Inflammatory macrophage treated with lipopolysaccharide for 4 hours (primary cell): ENCODE measurements at regions not wholly inside any gene's neighbourhood (a gene's known extent, or its start where the extent isn't known, plus 50 kb on each side); places are given as distances from the start of the nearest gene placed in this dataset.

Experiments
- DNase-seq: peaks from one replicate; pipeline ENCODE4 v3.0.0-alpha.2; 2020

DNA sequence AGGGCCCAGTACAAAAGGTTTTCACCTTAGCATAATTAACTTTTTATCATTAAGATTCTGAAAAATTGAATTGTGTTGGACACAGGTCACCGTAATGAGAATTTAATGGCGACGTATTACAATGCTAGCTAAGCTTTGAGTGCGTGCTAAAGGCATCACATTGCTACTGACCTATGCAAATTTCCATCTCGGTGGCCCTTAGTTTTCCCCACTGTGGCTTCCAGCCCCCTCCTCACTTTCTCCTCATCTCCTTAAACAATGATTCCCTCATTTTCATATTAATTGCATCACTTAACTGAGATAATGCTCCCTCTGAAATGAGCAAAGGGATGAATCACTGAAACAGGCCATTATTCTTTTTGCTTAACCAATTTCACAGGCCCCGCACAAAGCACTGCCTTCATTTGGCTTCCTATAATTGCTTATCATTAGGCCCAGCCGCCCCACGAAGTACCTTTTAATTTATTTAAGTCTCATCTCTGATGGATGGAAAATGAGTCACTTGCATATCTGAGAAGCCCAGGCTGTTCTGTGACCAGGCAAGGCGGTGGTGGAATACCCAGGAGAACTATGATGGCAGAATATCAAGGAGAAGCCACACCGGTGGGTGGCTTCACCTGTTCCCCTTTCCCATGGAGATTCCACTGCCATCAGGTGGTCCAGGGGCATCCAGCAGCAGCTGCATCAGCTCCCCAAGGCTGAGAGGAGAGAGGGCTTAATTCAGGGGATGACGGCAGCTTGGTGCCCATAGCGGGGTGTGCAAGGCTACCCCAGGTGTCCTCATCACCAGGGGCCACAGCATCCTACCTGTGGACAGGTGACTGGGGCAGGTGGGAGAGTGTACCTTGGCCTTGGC is 223.8 kb upstream of the BOD1L1 start:
- DNase-seq, result no peak

DNA sequence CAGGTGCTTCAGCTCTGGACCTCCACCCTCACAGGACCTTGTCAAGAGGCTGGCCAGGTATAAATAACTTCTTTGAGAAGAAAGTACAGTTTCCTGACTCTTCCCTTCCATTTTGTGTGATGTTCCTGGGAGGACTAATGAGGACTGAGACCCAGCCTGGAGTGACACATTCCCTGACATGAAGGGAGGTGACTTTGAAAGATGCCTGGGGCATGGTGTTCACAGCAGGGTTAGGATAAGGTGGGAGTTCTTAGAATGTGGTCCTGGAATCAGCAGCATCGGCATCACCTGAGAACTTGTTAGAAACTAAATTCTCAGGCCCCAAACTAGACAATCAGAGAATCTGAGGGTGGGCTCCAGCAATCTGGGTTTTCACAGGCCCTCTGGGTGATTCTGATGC is 224.9 kb upstream of the BOD1L1 start:
- DNase-seq, result no peak

DNA sequence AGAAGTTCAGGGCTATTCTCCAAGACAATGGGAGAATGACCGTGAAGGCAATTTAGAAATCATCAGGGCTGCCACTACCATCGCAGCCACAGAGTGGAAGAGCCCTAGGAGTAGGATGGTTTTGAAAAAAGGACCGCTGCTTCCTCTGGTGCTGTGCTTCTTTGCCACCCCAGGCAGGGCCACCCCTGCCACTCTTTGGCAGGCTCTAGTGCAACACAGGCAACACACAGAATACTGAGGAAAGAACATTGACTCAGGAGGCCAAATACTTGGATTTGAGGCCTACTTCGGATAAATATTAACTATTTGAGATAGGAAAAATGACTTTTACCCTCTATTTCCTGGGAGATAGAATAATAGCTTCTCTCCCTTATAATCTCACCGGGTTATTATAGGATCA is 228.9 kb upstream of the BOD1L1 start:
- DNase-seq, result no peak

DNA sequence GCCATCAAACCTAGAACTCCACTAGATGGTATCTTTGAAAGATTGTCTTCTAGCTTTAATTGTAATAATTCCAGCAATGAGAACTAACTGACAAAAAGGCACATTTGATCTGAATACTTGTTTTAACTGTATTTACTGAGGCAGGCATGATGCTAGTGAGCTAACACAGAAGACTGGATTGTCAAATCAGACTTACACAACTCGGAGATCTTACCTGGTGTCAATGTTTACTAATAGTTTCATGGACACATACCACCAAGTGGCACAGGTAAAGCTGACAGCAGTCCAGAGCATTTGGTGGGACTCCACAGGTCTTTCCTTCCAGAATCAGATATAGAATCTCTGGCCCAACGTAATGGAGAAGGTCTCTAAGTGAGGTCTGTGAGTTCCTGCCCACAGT is 229.9 kb upstream of the BOD1L1 start:
- no peak for DNase-seq

DNA sequence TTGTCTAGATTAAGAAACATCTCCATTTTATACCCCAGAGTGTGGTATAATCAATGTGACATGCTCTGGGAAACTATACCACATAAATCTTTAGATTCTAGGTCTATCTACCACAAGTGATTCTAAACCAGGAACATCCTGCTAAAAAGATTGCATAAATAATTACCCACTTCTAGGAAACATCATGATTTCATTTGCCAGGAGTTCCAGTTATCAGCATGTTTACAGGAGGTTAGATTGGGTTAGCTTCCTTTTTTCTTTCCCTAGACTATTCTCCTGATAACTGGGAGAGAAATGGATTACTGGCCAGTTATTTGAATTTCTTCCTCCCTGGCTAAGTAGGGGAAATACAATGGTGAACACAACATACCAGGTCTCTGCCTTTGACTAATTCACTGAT is 230.3 kb upstream of the BOD1L1 start:
- no peak for DNase-seq

DNA sequence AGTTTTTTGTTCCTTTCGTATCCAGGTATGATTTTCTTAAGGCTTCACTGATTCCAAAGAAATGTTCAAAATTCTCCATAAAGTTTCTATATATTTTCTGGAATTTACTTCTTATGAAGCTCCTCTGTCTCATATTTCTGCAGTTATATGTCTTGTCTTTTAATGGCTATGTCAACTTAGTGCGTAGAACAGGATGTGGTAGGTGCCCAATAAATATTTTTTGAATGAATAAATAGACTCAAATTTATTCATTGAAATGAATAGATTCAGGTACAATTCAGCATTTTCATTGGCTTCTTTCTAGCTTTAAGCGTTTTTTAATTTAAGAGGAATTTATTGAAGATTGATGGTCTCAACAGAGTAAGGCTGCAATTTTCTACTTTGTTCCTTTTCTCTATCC is 231.9 kb upstream of the BOD1L1 start:
- no peak for DNase-seq

DNA sequence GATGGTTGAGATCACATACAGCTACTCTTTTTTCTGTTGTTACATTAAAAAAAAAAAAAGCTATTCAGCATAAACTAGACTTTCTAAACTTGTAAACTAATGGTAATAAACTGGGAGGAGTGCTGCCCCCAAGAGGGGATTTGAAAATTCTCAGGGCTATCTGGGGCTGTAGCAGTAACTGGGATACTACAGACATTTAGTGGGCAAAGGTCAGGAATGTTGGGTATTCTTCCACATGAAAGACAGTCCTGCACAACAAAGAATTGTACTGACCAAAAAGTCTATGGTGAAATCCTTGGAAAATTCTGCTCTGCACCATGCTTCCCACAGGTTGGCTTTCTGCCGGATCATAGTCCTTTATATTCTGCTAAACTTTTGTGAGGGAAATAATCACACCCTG is 232.6 kb upstream of the BOD1L1 start:
- DNase-seq, result no peak

DNA sequence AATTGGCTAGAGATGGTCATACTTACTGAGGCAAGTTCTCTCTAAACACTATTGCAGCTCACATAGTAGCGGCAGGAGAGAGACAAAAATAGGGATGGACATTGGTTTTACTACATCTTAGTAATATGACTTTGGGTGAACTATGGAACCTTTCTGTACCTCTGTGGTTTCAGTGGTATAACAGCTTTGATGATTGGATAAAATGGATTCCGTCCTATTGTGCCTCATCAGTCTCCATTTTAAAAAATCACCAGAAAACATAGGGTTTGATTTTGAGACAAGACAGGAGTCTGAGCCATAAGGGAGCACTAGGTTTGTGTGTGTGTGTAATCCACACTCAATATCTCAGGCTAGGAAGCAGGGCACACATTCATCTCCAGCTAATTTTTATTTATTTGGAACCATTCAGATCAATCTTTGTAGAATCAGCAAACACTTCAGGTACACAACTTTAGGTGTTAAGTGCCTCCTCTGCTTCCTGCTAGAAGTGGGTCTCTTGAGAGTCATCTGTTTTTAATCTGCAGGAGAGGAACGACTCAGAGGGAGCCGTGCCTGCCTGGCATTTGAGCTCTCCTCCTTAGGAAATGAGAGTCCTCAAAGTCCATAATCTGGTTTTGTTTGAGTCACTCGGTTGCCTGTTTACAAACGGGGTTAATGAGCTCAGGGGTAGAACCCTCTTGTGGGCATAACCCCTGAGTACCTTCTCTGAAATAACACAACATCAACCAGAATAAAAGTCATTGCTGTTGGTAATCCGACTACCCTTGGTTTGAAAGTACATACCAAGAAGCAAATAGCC is 238.5 kb upstream of the BOD1L1 start:
- no peak for DNase-seq

DNA sequence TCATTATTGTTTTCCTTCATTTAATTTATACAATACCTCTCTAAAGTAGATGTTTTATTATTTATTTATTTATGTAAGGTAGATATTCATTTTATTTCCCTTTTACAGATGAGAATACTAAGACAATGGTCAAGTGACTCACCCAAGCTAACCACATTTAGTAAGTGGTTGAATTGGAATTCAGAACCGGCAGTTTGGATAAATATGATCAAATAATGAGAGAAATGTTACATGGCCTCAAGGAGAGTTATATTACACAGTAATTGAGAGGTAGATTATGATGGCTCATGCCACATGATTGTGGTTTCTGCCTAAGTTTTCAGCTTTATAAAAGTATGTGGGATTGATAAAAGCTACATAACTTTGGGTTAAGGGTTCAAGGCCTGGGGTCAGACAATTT is 239.4 kb upstream of the BOD1L1 start:
- no peak for DNase-seq

DNA sequence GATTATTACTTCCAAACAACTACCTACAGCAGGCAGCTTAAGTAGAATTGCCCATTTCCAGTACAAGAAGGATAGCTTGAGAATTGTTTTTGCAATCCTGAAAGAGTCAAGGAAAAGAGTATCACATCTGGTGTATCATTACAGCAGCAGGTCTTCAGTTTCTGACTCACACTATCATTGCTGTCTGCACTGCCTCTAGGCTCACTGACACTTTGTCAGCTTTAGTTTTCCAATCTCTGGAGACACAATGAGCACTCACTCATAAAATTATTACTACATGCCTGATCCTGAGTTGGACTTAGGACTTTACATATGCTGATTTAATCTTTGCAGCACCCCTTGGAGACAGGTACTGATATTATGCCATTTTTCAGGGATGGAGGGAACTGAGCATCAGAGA is 244.6 kb upstream of the BOD1L1 start:
- DNase-seq, result no peak

DNA sequence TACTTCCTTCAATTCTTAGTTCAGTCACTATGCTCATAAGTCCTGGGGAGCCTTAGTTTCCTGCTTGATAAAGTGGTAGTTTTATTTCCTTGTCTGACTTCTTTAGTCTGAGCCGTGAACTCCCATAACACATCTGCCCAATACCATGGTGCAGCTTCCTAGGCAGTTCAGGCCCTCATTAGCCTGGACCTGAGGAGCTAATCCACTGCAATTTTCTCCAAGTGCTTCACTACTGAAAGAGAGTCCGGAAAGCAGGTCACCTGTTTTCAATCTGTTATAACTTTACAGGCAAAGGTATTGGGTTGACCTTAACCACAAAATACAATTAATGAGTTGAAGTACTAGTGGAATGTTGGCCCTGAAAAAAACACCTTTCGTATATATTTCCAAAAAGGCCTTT is 245.4 kb upstream of the BOD1L1 start:
- no peak for DNase-seq

DNA sequence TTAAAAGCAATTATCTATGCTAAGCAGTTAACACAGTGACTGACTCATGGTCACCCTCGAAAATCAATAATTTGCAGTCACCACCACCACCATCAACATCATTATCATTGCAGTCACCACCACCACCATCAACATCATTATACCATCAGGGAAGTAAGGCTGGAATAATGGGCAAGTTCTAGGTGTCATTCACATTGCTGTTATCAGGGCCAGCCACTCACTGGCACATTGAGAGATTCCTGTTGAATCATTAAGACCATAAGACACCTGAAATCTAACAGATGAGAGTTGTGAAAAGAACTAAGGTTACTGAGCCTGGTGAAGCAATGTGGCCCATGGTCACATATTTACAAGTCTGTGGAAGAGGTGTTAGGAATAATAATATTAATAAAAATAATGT is 247.7 kb upstream of the BOD1L1 start:
- no peak for DNase-seq

DNA sequence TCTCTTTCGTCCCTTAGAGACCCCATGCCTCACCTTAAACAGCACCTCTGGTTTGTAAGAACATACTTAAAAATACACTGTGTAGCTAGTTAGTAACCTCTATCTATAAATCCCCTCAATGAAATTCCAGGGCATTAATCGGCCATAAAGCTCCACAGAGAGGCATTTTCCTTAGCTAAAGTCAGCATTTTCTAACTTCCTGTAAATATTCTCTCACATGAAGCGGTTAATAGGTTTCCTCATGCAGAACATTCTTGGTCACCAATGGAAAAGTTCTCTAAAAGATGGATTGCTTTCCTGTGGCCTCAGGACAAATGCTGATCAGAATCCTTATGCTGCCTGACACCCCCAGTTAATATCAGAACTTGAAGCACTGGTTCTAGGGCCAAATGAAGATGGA is 248.6 kb upstream of the BOD1L1 start:
- DNase-seq, result no peak

DNA sequence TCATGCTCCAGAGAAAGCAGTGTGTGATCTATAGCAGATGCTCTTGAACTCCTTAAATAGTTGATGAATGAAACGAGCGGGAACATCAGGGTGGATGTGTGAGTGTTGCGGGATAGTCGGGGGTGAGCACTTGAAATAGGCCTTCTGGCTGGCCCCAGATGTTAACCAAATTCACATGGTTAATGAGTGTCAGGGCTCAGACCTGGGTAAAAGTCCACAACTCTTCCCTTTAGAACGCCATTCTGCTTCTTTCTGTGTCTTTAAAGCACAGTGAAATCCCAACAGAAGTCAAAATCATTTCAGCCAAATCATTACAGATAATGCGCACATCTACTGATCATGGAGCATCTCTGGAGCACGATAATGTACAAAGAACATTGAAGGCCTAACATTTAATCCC is 249.4 kb upstream of the BOD1L1 start:
- DNase-seq, result no peak

DNA sequence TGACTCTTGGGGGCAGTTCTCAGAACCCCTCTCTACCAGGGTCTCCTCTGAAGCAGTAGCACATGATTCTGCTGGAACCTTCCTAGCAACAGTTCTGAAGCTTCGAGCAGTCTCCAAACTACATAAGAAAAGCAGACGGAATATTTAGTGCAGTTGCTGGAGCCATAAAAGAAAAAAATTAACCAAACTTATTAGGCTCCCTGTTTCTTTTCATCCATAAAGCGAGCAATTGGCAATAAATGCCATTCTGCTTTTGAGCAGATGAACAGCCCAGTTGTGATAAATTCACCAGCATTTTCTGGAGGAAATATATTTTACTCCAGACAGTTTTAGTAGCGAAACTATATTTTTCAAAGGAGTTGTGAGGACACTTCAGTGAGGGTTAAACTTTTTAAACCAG is 250.1 kb upstream of the BOD1L1 start:
- no peak for DNase-seq

DNA sequence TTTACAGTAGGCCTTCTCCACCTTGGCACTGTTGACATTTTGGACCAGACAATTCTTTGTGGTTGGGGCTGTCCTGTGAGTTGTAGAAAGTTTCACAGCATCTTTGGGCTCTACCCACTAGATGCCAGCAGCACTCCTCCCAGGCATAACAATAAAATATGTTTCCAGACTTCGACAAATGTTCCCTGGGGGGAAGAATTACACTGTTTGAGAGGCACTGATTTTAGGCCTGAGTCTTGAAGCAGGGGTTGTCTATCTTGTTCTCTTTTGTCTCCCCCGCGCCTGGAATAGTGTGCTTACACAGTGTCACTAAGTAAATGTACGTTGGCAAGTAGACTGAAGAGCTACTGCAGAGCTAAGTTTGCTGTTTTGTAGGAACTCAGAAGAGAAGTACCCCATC is 254.4 kb upstream of the BOD1L1 start:
- no peak for DNase-seq

DNA sequence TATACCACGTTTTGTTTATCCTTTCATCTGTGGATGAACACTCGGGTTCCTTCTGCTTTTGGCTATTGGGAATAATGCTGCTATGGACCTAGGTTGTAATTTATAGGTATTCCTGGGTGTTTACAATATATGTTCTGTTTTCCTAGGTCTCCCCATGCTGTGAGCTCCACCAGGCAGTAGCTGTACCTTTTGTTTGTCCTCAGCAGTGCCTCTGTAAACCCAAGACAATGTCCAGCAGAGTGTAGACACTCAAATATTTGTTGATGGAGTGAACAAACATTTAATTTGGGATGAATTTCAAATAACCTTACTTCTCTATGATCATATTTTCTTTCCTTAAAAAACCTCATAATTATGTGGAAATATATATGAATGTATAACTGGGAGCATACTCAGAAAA is 259.5 kb upstream of the BOD1L1 start:
- no peak for DNase-seq

DNA sequence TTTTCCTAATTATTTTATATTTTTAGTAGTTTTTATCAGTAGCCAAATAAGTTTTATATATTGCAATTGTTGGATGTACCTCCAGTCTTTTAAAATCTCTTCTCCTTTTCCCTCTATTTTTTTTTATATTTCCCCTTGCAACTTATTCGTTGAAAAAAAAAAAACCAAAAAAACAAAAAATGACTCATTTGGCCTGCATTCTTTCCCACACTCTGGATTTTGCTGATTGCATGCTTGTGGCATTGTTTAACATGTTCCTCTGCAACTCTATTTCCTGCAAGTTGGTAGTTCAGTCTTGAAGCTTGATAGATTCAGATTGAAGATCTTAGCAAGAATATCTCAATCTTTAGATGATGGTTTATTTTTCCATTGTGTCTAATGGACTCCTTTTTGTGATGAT is 260.6 kb upstream of the BOD1L1 start:
- no peak for DNase-seq

DNA sequence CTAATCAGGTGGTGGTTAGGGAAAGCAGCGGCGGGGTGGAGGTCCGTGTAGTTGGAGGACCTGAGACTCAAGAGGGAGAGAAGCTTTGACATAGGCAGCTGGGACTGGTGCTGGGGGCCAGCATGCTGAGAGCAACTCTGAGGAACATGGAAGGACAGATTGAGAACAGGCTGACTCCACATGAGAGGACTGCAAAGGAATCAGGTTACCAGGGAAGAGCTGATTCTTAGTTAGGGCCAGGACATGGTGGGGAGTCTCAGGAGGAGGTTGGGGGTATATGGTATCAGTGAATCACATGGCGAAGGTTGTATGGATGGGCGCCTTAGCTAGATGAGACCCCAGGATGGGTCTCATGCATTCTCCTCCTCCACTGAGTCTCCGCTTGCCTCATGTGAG is 264.0 kb upstream of the BOD1L1 start:
- DNase-seq, result no peak

DNA sequence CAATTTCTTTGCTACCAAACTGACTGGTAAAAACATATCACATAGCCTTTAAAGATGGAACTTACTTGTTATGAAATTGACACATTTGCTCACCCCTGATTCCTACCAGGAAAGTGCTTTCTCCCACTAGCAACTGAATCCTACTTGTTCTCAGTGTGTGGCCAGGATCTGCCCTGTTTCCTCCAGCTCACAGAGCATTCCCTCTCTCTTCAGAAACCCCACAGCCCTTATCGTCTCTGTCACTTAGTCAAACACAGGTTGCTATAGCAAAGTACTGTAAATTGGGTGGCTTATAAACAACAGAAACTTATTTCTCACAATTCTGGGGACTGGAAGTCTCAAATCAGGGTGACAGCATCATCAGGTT is 265.2 kb upstream of the BOD1L1 start:
- no peak for DNase-seq

DNA sequence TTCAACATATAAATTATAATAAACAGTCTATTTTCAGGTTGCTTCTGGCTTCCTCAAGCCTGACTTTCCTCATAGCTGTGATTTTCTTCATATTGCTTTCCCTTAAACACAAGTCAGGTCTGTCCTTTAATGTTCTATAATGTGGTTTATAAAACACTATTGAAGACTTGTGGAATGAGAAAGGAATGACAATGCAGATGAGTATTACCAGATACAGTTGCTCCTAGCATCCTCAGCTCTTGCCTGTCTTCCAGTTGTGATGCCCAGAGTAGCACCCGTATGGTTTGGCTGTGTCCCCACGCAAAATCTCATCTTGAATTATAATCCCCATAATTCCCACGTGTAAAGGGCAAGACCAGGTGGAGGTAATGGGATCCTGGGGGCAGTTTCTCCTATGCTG is 265.7 kb upstream of the BOD1L1 start:
- no peak for DNase-seq

DNA sequence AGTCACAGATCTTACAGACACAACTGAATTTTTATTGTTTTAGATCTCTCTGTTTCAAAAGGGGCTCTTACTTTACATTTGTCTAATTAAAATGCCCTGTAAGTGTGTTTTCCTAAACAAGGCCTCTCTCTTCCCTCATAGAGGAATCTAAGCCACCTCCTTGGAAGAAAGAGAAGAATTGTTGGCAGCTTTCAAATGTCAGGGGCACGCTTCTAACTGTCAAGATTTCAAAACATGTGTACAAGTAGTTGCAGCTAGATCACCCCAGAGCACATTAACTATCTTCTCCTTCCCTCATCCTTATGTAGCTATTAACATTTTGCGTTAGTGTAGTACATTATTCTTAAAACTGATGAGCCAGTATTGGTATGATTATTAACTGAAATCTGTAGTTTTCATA is 266.5 kb upstream of the BOD1L1 start:
- no peak for DNase-seq

DNA sequence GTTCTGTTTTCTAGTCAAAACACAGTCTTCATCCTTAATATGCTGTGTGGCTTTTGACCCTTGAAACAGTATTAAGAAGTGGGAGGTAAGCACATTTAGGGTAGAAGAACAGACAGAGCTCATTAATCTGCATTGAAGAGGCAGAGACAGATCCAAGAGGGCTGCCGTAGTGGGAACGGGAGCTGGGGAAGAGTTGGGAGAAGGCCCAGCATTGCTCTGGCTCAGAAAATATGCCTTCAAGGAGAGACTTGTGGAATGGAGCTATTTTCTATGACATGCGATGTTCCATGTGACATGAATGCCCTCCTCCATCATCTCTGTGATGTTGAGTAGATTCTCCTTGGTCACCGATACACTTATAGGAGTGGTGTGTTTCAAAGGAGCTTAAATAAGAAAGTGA is 273.3 kb upstream of the BOD1L1 start:
- no peak for DNase-seq

DNA sequence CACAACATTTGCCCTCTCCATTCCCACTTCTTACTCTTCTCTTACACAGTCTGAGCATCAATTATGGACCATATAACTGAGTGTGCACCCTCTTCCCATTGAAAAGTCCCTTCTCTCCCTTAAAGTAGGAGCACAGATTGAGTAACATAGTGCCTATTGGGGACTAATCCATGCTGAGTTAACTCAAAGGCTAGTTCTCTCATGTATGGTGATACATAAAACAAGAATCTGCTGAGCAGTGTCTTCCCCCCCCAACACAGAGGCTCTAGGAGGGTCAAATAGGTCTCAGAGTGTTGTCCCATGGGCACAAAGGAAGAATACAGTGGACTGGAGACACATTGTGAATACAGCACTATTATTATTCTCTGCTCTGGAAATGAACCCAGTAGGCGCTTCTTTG is 274.6 kb upstream of the BOD1L1 start:
- no peak for DNase-seq

DNA sequence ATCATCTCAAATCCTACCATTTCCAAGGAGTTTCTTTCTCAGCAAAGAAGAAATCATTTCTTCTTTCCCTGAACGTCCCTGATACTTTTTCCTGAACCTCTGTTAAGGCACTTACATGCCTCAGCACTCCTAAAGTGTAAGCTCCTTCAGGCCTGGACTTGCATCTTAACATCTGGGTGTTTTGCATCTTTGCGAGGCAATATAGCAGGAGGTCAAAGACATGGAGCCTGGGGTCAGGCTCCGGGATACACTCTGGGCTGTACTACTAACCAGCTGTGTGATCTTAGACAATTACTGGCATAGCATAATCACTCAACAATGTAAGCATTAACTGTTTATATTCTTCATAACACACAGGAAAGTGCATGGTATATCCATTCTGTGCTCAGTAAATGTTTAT is 275.5 kb upstream of the BOD1L1 start:
- no peak for DNase-seq
